ENCODE measurements at regions not wholly inside any gene's neighbourhood (a gene's known extent, or its start where the extent isn't known, plus 50 kb on each side); places are given as distances from the start of the nearest gene placed in this dataset.

- TF ChIP-seq, protein P1, sequence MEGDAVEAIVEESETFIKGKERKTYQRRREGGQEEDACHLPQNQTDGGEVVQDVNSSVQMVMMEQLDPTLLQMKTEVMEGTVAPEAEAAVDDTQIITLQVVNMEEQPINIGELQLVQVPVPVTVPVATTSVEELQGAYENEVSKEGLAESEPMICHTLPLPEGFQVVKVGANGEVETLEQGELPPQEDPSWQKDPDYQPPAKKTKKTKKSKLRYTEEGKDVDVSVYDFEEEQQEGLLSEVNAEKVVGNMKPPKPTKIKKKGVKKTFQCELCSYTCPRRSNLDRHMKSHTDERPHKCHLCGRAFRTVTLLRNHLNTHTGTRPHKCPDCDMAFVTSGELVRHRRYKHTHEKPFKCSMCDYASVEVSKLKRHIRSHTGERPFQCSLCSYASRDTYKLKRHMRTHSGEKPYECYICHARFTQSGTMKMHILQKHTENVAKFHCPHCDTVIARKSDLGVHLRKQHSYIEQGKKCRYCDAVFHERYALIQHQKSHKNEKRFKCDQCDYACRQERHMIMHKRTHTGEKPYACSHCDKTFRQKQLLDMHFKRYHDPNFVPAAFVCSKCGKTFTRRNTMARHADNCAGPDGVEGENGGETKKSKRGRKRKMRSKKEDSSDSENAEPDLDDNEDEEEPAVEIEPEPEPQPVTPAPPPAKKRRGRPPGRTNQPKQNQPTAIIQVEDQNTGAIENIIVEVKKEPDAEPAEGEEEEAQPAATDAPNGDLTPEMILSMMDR (IDR thresholded peaks at IDR 0.05; ENCODE audit: poor library complexity): no peak
- no peak for TF ChIP-seq EZH2phosphoT487 (IDR thresholded peaks at IDR 0.05; ENCODE audit: low read depth, severe bottlenecking, unreplicated experiment)
These were observed 53.3 kb upstream of the NFE2L2 start for GRCh38 chr2:177317857-177318256.
